ENCODE measurements at regions not wholly inside any gene's neighbourhood (a gene's known extent, or its start where the extent isn't known, plus 50 kb on each side); places are given as distances from the start of the nearest gene placed in this dataset.

- no peaks in the 10 kb centered on the region for H3K4me1 ChIP-seq
- H3K27me3 ChIP-seq, result peaks cover 5 to 18% of the 10 kb centered on the region in 2 donors
- H3K27ac ChIP-seq, result no peak overlapping the region
- TF ChIP-seq, protein P1, sequence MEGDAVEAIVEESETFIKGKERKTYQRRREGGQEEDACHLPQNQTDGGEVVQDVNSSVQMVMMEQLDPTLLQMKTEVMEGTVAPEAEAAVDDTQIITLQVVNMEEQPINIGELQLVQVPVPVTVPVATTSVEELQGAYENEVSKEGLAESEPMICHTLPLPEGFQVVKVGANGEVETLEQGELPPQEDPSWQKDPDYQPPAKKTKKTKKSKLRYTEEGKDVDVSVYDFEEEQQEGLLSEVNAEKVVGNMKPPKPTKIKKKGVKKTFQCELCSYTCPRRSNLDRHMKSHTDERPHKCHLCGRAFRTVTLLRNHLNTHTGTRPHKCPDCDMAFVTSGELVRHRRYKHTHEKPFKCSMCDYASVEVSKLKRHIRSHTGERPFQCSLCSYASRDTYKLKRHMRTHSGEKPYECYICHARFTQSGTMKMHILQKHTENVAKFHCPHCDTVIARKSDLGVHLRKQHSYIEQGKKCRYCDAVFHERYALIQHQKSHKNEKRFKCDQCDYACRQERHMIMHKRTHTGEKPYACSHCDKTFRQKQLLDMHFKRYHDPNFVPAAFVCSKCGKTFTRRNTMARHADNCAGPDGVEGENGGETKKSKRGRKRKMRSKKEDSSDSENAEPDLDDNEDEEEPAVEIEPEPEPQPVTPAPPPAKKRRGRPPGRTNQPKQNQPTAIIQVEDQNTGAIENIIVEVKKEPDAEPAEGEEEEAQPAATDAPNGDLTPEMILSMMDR (IDR thresholded peaks at IDR 0.05), result peak; percentile 17 to 68 (median 36)
- TF ChIP-seq POLR2A (IDR thresholded peaks at IDR 0.05), result no peak
- H3K36me3 ChIP-seq, result no peaks in the 10 kb centered on the region
- intact Hi-C loops (cut with DNase I; ENCODE audit: low total_unique reads), result no loop called here
- no peak overlapping the region for H3K4me3 ChIP-seq
- H3K9me3 ChIP-seq, result no peaks in the 10 kb centered on the region
- no peak for DNase-seq (ENCODE audit: low spot score in 2 of 2)
Measured at GRCh38 chr1:29703596-29704370, 467.5 kb downstream of the PTPRU start.

DNA sequence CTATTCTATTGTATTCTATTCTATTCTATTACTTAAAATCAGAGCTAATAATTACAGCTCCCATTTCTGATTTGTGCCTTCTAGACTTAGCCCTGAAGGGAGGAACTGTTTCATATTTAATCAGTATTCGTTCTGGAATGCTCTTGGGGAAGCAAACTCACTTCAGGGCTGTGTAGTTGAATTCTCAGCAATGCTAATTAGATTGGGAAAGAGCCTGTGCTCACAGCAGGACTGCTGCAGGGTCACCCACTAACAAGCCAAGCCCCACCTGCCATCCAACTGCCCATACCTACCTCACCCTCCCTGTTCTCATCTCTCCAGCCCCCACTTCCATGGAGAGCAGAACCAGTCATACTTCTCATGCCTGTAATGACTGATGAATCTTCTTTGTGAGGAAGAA, 464.2 kb downstream of the PTPRU start:
- H3K9me3 ChIP-seq, result no peaks in the 10 kb centered on the region
- no peak overlapping the region for H3K27ac ChIP-seq
- H3K4me1 ChIP-seq, result no peaks in the 10 kb centered on the region
- TF ChIP-seq POLR2A (IDR thresholded peaks at IDR 0.05) (no peak), POLR2AphosphoS5 (IDR thresholded peaks at IDR 0.05) (no peak)
- TF ChIP-seq, protein P1 (IDR thresholded peaks at IDR 0.05), result no peak
- H3K36me3 ChIP-seq, result no peaks in the 10 kb centered on the region
- H3K27me3 ChIP-seq, result peaks cover 0 to 18% of the 10 kb centered on the region in 2 donors
- no peak for DNase-seq (ENCODE audit: low spot score in 2 of 2)
- no peak overlapping the region for H3K4me3 ChIP-seq
- intact Hi-C loops (cut with DNase I; ENCODE audit: low total_unique reads), result no loop called here

- intact Hi-C loops (cut with DNase I; ENCODE audit: low total_unique reads), result no loop called here
- no peaks in the 10 kb centered on the region for H3K9me3 ChIP-seq
- no peaks in the 10 kb centered on the region for H3K4me1 ChIP-seq
- no peak overlapping the region for H3K4me3 ChIP-seq
- no peak for DNase-seq (ENCODE audit: low spot score in 2 of 2)
- no peaks in the 10 kb centered on the region for H3K36me3 ChIP-seq
- TF ChIP-seq POLR2AphosphoS5 (IDR thresholded peaks at IDR 0.05) (no peak), POLR2A (IDR thresholded peaks at IDR 0.05) (no peak)
- H3K27me3 ChIP-seq, result peaks cover 0 to 8% of the 10 kb centered on the region in 2 donors
- H3K27ac ChIP-seq, result no peak overlapping the region
Measured at GRCh38 chr1:29698626-29699025, 462.3 kb downstream of the PTPRU start.

- H3K9me3 ChIP-seq, result no peaks in the 10 kb centered on the region
- no peak for DNase-seq (ENCODE audit: low spot score in 2 of 2)
- no peaks in the 10 kb centered on the region for H3K4me1 ChIP-seq
- H3K27me3 ChIP-seq, result peaks cover 0 to 8% of the 10 kb centered on the region in 2 donors
- intact Hi-C loops (cut with DNase I; ENCODE audit: low total_unique reads), result no loop called here
- H3K27ac ChIP-seq, result no peak overlapping the region
- TF ChIP-seq POLR2A (IDR thresholded peaks at IDR 0.05), result no peak
- no peak for TF ChIP-seq POLR2AphosphoS5 (IDR thresholded peaks at IDR 0.05)
- no peaks in the 10 kb centered on the region for H3K36me3 ChIP-seq
- H3K4me3 ChIP-seq, result no peak overlapping the region
Measured at GRCh38 chr1:29698033-29698432, 461.7 kb downstream of the PTPRU start.

GRCh38 chr1:29697391-29697780, 461.1 kb downstream of the PTPRU start:
- Histone ChIP-seq H3K27me3 (peaks cover 0 to 8% of the 10 kb centered on the region in 2 donors), H3K9me3 (no peaks in the 10 kb centered on the region), H3K4me1 (no peaks in the 10 kb centered on the region), H3K27ac (no peak overlapping the region), H3K36me3 (no peaks in the 10 kb centered on the region), H3K4me3 (no peak overlapping the region)
- no peak for DNase-seq (ENCODE audit: low spot score in 2 of 2)
- no peak for TF ChIP-seq POLR2A (IDR thresholded peaks at IDR 0.05)
- TF ChIP-seq POLR2AphosphoS5 (IDR thresholded peaks at IDR 0.05), result no peak
- TF ChIP-seq, protein P1 (IDR thresholded peaks at IDR 0.05), result no peak
- intact Hi-C loops (cut with DNase I; ENCODE audit: low total_unique reads), result no loop called here

DNA sequence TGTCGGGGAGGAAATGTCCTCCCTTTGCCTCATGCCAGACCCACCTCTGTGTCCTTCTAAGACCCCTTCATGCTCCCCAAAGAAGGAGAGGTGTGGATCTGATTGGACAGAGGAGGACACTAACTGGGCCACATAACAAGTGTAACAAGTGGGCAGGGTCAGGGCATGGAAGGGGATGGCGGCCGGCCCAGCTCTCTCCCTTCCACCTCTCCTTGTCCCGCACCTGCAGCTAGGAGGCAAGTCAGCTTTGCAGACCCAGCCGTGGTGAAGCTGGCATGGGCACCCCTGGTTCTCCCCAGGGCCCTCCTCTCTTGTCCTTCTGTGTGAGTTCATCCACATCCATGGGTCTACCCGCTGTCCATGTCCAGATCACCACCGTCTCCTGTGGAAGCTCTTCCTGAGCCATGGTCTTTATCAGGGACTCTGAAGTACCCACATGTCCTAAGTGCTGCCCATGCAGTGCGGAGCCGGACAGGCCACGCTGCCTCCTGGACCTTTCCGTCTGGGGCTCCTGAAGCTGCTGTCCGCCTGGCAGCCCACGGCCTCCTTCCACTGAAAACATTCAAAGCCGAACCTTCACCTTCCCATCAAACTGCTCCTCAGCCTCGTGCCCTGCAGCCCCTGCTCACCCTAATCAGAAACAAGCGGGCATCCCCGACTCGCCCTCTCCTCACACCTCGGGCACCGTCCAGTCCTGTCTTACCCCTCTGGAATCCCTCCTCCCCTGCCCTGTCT, 460.5 kb downstream of the PTPRU start:
- H3K9me3 ChIP-seq, result no peaks in the 10 kb centered on the region
- no peak overlapping the region for H3K27ac ChIP-seq
- peaks cover 0 to 8% of the 10 kb centered on the region in 2 donors for H3K27me3 ChIP-seq
- H3K4me3 ChIP-seq, result no peak overlapping the region
- intact Hi-C loops (cut with DNase I; ENCODE audit: low total_unique reads), result no loop called here
- no peaks in the 10 kb centered on the region for H3K4me1 ChIP-seq
- TF ChIP-seq, protein P1 (IDR thresholded peaks at IDR 0.05), result no peak
- TF ChIP-seq POLR2AphosphoS5 (IDR thresholded peaks at IDR 0.05) (no peak), POLR2A (IDR thresholded peaks at IDR 0.05) (no peak)
- H3K36me3 ChIP-seq, result no peaks in the 10 kb centered on the region
- no peak for DNase-seq (ENCODE audit: low spot score in 2 of 2)
